GM12878 (cell line): ENCODE measurements at regions not wholly inside any gene's neighbourhood (a gene's known extent, or its start where the extent isn't known, plus 50 kb on each side); places are given as distances from the start of the nearest gene placed in this dataset.

ENCODE experiments used
- ATAC-seq: fragments of 200-7000 bp; cut with Tn5 transposase; 3 replicates; pipeline ENCODE4 v1.9.1; 2020; ENCODE audit warnings: mild to moderate bottlenecking, moderate library complexity
- BruUV-seq: library from RNA; stranded (reverse); fragments of 400-500 nt; replicated peaks from 2 replicates; lab custom pipeline; 2021; lab: Mats Ljungman, UMichigan
- CTCF ChIA-PET: fragments of 300-600 bp; sonication (Branson Sonifier 250); formaldehyde crosslinking; extraction: SDS; loops from one replicate; lab custom pipeline; 2021; ENCODE audit warnings: inconsistent platforms; lab: Yijun Ruan, JAX
- POLR2A ChIA-PET: fragments of 350-600 bp; formaldehyde crosslinking; extraction: SDS; loops from one replicate; lab custom pipeline; 2021; ENCODE audit warnings: inconsistent platforms; lab: Charles Lee
- RAD21 ChIA-PET: fragments of 300-600 bp; sonication (Branson Sonifier 250); formaldehyde crosslinking; loops from one replicate; lab custom pipeline; 2023; ENCODE audit warnings: antibody characterized with exemption; ENCODE audit not compliant: unreplicated experiment; lab: Charles Lee
- SMC1A ChIA-PET: fragments of 300-600 bp; sonication (Branson Sonifier 250); formaldehyde crosslinking; loops from one replicate; lab custom pipeline; 2023; ENCODE audit not compliant: unreplicated experiment, uncharacterized antibody; lab: Charles Lee
- DNase-seq: peaks from one replicate; pipeline ENCODE4 v3.0.0-alpha.2; 2011; ENCODE audit warnings: low read depth, low spot score
- FAIRE-seq: peaks from 3 replicates; lab custom pipeline; 2011; peaks lifted over from hg19 to GRCh38; lab: Jason Lieb, UNC
- H2AFZ ChIP-seq: 2 replicates; pipeline ENCODE4 v1.6.0; 2011; ENCODE audit warnings: low read depth, low read length, control low read depth; ENCODE audit not compliant: control insufficient read depth
- H3K27ac ChIP-seq: 2 replicates; pipeline ENCODE4 v1.5.1; 2011; ENCODE audit warnings: control low read depth; ENCODE audit not compliant: control insufficient read depth, insufficient read depth
- H3K27me3 ChIP-seq, 2 experiments: replicated peaks in 1 of 2; 2 replicates each; pipeline versions ENCODE4 v1.6.0 to v1.6.1; 2011; ENCODE audit warnings: low read length in 1 of 2; ENCODE audit not compliant: control insufficient read depth in 2 of 2, insufficient read depth in 2 of 2
- H3K36me3 ChIP-seq, 2 experiments: 2 replicates each; pipeline ENCODE4 v1.5.1; 2011; ENCODE audit warnings: low read length in 1 of 2; ENCODE audit not compliant: control insufficient read depth in 2 of 2, insufficient read depth in 2 of 2
- H3K4me1 ChIP-seq: 2 replicates; pipeline ENCODE4 v1.6.1; 2011; ENCODE audit warnings: mild to moderate bottlenecking, low read length, moderate library complexity, mixed read lengths; ENCODE audit not compliant: control insufficient read depth, insufficient read depth
- H3K4me2 ChIP-seq: 2 replicates; pipeline ENCODE4 v1.6.0; 2011; ENCODE audit warnings: control low read depth; ENCODE audit not compliant: control insufficient read depth, insufficient read depth
- H3K4me3 ChIP-seq: fragments of 200-600 bp; sonication (generic); 2 replicates; pipeline ENCODE4 v1.5.1; 2016
- H3K79me2 ChIP-seq: 2 replicates; pipeline ENCODE4 v1.6.0; 2011; ENCODE audit warnings: low read length; ENCODE audit not compliant: control insufficient read depth, insufficient read depth
- H3K9ac ChIP-seq: 2 replicates; pipeline ENCODE4 v1.8.0; 2011; ENCODE audit warnings: low read length, control low read depth, mixed read lengths; ENCODE audit not compliant: control insufficient read depth, insufficient read depth
- H3K9me3 ChIP-seq: replicated peaks from 3 replicates; pipeline ENCODE4 v1.5.1; 2011; ENCODE audit warnings: mild to moderate bottlenecking, low read length; ENCODE audit not compliant: control insufficient read depth, insufficient read depth
- H4K20me1 ChIP-seq: 2 replicates; pipeline ENCODE4 v1.6.0; 2011; ENCODE audit not compliant: control insufficient read depth, insufficient read depth
- ASH2L ChIP-seq: fragments of 300-600, 200-600 bp; sonication (generic); IDR thresholded peaks from 2 replicates; pipeline ENCODE4 v1.6.1; 2017; ENCODE audit warnings: low read depth, mild to moderate bottlenecking, borderline replicate concordance
- BHLHE40 ChIP-seq, 2 experiments: fragments of 450-650 bp in 1 of 2; IDR thresholded peaks; 2 replicates each; pipeline ENCODE4 v1.6.1; 2011 to 2017; ENCODE audit warnings: low read depth in 2 of 2, borderline replicate concordance in 1 of 2, improper control_type of control experiment in 1 of 2, low read length in 1 of 2, mild to moderate bottlenecking in 1 of 2
- HDGF ChIP-seq: fragments of 450-650 bp; IDR thresholded peaks from 2 replicates; pipeline ENCODE4 v1.6.1; 2016; ENCODE audit warnings: antibody characterized with exemption
- JUND ChIP-seq: IDR thresholded peaks from 2 replicates; pipeline ENCODE4 v1.6.1; 2012; ENCODE audit warnings: low read depth, mild to moderate bottlenecking, low read length, improper control_type of control experiment, moderate library complexity
- MYC ChIP-seq: IDR thresholded peaks from 2 replicates; pipeline ENCODE4 v1.6.1; 2011; ENCODE audit warnings: mild to moderate bottlenecking, low read length, moderate library complexity, inconsistent platforms; ENCODE audit not compliant: insufficient read depth, insufficient replicate concordance, insufficient read length, severe bottlenecking
- PAX5 ChIP-seq: IDR thresholded peaks from 2 replicates; pipeline ENCODE4 v1.6.1; 2011; ENCODE audit warnings: low read depth, low read length, borderline replicate concordance
- RB1 ChIP-seq: fragments of 450-650 bp; formaldehyde crosslinking; IDR thresholded peaks from 2 replicates; pipeline ENCODE4 v1.6.1; 2017; ENCODE audit warnings: mild to moderate bottlenecking, borderline replicate concordance
- RBBP5 ChIP-seq: fragments of 200-600 bp; sonication (generic); conservative IDR thresholded peaks from 2 replicates; pipeline ENCODE4 v1.6.1; 2016
- SIX5 ChIP-seq: IDR thresholded peaks from 2 replicates; pipeline ENCODE4 v1.6.1; 2011; ENCODE audit warnings: mild to moderate bottlenecking, low read depth, low read length, moderate library complexity; ENCODE audit not compliant: severe bottlenecking
- SRF ChIP-seq, 2 experiments: IDR thresholded peaks; 2 replicates each; pipeline ENCODE4 v1.6.1; 2011; ENCODE audit warnings: low read depth in 2 of 2, low read length in 2 of 2, mild to moderate bottlenecking in 1 of 2, moderate library complexity in 1 of 2
- SUPT20H ChIP-seq: IDR thresholded peaks from 2 replicates; pipeline ENCODE4 v1.6.1; 2011; ENCODE audit warnings: low read depth, mild to moderate bottlenecking, low read length, moderate library complexity, borderline replicate concordance; ENCODE audit not compliant: control insufficient read depth
- TAF1 ChIP-seq: IDR thresholded peaks from 2 replicates; pipeline ENCODE4 v1.6.1; 2011; ENCODE audit warnings: mild to moderate bottlenecking, low read depth, low read length, borderline replicate concordance
- TBL1XR1 ChIP-seq: IDR thresholded peaks from 2 replicates; pipeline ENCODE4 v1.6.1; 2012; ENCODE audit warnings: low read depth, low read length, improper control_type of control experiment
- WRNIP1 ChIP-seq: IDR thresholded peaks from 2 replicates; pipeline ENCODE4 v1.6.1; 2011; ENCODE audit warnings: low read depth, low read length, improper control_type of control experiment, borderline replicate concordance
- YBX1 ChIP-seq: fragments of 450-650 bp; IDR thresholded peaks from 2 replicates; pipeline ENCODE4 v1.6.1; 2016; ENCODE audit warnings: antibody characterized with exemption
- YY1 ChIP-seq: IDR thresholded peaks from 2 replicates; pipeline ENCODE4 v1.6.1; 2011; ENCODE audit warnings: low read depth, mild to moderate bottlenecking, low read length
- ZNF622 ChIP-seq: fragments of 450-650 bp; IDR thresholded peaks from 2 replicates; pipeline ENCODE4 v1.6.1; 2017; ENCODE audit warnings: mild to moderate bottlenecking, inconsistent platforms
- WGBS: methylation state at CpG from one replicate; pipeline ENCODE4 v1.1.6; 2016; ENCODE audit warnings: low lambda C conversion rate; ENCODE audit not compliant: insufficient replicate concordance, insufficient coverage; ENCODE audit errors: missing lambda C conversion rate; 5-methylcytosine and 5-hydroxymethylcytosine counted together
- in situ Hi-C: fragments of 300-500 bp; cut with MboI; formaldehyde crosslinking; loops from 9 replicates; pipeline ENCODE4 v1.14.3; 2018; ENCODE audit warnings: mixed read lengths
- intact Hi-C: fragments of 100-400 bp; cut with micrococcal nuclease; formaldehyde crosslinking; loops from one replicate; pipeline ENCODE4 v1.14.2; 2022; ENCODE audit not compliant: unreplicated experiment
- TF ChIP-seq, protein P1 (sequence below): fragments of 450-650 bp; IDR thresholded peaks from 2 replicates; pipeline ENCODE4 v1.6.1; 2014; ENCODE audit warnings: mild to moderate bottlenecking
- TF ChIP-seq, protein P2 (sequence below): fragments of 450-650 bp; IDR thresholded peaks from 2 replicates; pipeline ENCODE4 v1.6.1; 2017; ENCODE audit warnings: borderline replicate concordance

DNA sequence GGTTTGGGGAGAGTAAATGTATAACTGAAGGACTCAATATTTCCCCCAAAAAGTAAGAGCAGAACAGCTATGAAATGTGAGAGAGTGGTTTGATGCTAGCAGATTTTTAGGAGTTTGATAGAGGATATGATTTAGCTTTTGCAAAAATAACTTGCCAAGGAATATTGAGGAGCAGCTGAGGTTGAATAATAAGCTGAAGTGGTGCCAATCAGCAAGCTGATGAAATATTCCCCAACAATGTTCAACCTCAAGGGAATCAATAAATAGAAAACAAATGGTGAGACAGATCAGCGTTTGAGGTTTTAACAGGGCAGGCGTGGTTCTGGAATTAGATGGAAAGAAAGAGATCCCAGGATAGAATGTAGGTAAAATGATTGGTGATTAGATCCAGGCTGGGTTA lies 413.4 kb upstream of the ADAMTS5 start:
- Histone ChIP-seq H3K79me2 (no peaks in the 10 kb centered on the region), H3K4me2 (no peak overlapping the region), H3K36me3 (no peaks in the 10 kb centered on the region), H3K27ac (no peak overlapping the region), H3K4me1 (no peaks in the 10 kb centered on the region), H4K20me1 (no peaks in the 10 kb centered on the region), H3K9ac (no peak overlapping the region), H3K9me3 (no peaks in the 10 kb centered on the region), H3K4me3 (no peak overlapping the region), H2AFZ (no peak overlapping the region), H3K27me3 (no peaks in the 10 kb centered on the region)
- no peak for ATAC-seq
- 9% methylated on average over 2 of the region's 2 CpGs for WGBS
- BruUV-seq = no TSS peak
- TF ChIP-seq ASH2L (no peak), WRNIP1 (no peak), ZNF622 (no peak), RB1 (no peak), SRF (IDR thresholded peaks at IDR 0.05; ENCODE audit: low read depth in 2 of 2, low read length in 2 of 2) (no peak), TAF1 (no peak), BHLHE40 (IDR thresholded peaks at IDR 0.05; ENCODE audit: borderline replicate concordance in 1 of 2, low read depth in 2 of 2, low read length in 1 of 2) (no peak), SIX5 (no peak), YBX1 (no peak), YY1 (no peak), TBL1XR1 (no peak), SUPT20H (no peak), MYC (no peak), RBBP5 (no peak), HDGF (no peak), PAX5 (no peak), JUND (no peak)
- TF ChIP-seq, protein P1, sequence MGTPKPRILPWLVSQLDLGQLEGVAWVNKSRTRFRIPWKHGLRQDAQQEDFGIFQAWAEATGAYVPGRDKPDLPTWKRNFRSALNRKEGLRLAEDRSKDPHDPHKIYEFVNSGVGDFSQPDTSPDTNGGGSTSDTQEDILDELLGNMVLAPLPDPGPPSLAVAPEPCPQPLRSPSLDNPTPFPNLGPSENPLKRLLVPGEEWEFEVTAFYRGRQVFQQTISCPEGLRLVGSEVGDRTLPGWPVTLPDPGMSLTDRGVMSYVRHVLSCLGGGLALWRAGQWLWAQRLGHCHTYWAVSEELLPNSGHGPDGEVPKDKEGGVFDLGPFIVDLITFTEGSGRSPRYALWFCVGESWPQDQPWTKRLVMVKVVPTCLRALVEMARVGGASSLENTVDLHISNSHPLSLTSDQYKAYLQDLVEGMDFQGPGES = no peak
- TF ChIP-seq, protein P2, sequence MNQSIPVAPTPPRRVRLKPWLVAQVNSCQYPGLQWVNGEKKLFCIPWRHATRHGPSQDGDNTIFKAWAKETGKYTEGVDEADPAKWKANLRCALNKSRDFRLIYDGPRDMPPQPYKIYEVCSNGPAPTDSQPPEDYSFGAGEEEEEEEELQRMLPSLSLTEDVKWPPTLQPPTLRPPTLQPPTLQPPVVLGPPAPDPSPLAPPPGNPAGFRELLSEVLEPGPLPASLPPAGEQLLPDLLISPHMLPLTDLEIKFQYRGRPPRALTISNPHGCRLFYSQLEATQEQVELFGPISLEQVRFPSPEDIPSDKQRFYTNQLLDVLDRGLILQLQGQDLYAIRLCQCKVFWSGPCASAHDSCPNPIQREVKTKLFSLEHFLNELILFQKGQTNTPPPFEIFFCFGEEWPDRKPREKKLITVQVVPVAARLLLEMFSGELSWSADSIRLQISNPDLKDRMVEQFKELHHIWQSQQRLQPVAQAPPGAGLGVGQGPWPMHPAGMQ = no peak
- CTCF ChIA-PET = no interaction called here
- SMC1A ChIA-PET = no interaction called here
- intact Hi-C loops = no loop called here
- in situ Hi-C loops = no loop called here
- DNase-seq = no peak
- POLR2A ChIA-PET = no interaction called here
- FAIRE-seq = no peak
- RAD21 ChIA-PET = no interaction called here
